CD4-positive, alpha-beta T cell (primary cell): ENCODE measurements at regions not wholly inside any gene's neighbourhood (a gene's known extent, or its start where the extent isn't known, plus 50 kb on each side); places are given as distances from the start of the nearest gene placed in this dataset.

Experiments used
- ATAC-seq: fragments of 200-7000 bp; cut with Tn5 transposase; one replicate; pipeline ENCODE4 v1.10.0; 2022; ENCODE audit warnings: mild to moderate bottlenecking; ENCODE audit not compliant: poor library complexity
- CTCF ChIA-PET: fragments of 350-600 bp; sonication (Branson Sonifier 250); formaldehyde crosslinking; loops from one replicate; lab custom pipeline; 2021; ENCODE audit warnings: antibody characterized with exemption, inconsistent platforms; lab: Charles Lee
- POLR2A ChIA-PET: fragments of 350-600 bp; sonication (Branson Sonifier 250); formaldehyde crosslinking; loops from one replicate; lab custom pipeline; 2021; ENCODE audit warnings: antibody characterized with exemption, inconsistent platforms; lab: Charles Lee
- DNase-seq, 14 experiments: peaks; one replicate each; pipeline ENCODE4 v3.0.0-alpha.2; 2013 to 2020; ENCODE audit warnings: mixed read lengths in 2 of 14
- H3K27ac ChIP-seq, 2 donors: one replicate each; pipeline versions ENCODE4 v1.5.1 to v1.7.0; 2013; ENCODE audit warnings: low read length in 2 of 2, low read depth in 1 of 2, mild to moderate bottlenecking in 1 of 2
- H3K27me3 ChIP-seq, 2 experiments: 1 replicate in 1 of 2; 2 replicates in 1 of 2; pipeline versions ENCODE4 v1.6.1 to v1.7.0; 2013; ENCODE audit warnings: low read length in 2 of 2, control low read depth in 1 of 2, mild to moderate bottlenecking in 1 of 2, moderate library complexity in 1 of 2; ENCODE audit not compliant: insufficient read depth in 2 of 2, control insufficient read depth in 1 of 2
- H3K36me3 ChIP-seq: one replicate; pipeline ENCODE4 v1.6.1; 2013; ENCODE audit warnings: low read length, control low read depth; ENCODE audit not compliant: insufficient read depth
- H3K4me1 ChIP-seq: one replicate; pipeline ENCODE4 v1.6.1; 2013; ENCODE audit warnings: low read length, control low read depth; ENCODE audit not compliant: insufficient read depth
- H3K4me3 ChIP-seq: one replicate; pipeline ENCODE4 v1.5.1; 2013; ENCODE audit warnings: mild to moderate bottlenecking, low read length, moderate library complexity
- H3K9me3 ChIP-seq, 2 experiments: 1 replicate in 1 of 2; 2 replicates in 1 of 2; pipeline versions ENCODE4 v1.6.1 to v1.7.0; 2013; ENCODE audit warnings: low read length in 2 of 2, mild to moderate bottlenecking in 2 of 2, control low read depth in 1 of 2, moderate library complexity in 1 of 2; ENCODE audit not compliant: control insufficient read depth in 1 of 2, insufficient read depth in 1 of 2
- H3K27ac Mint-ChIP-seq: one replicate; pipeline ENCODE4 v1.8.0; 2020; ENCODE audit warnings: mixed read lengths
- H3K27me3 Mint-ChIP-seq: one replicate; pipeline ENCODE4 v1.8.0; 2021; ENCODE audit warnings: mixed read lengths
- H3K36me3 Mint-ChIP-seq: one replicate; pipeline ENCODE4 v1.8.0; 2021; ENCODE audit warnings: low read depth, mixed read lengths
- H3K4me1 Mint-ChIP-seq: one replicate; pipeline ENCODE4 v1.8.0; 2021; ENCODE audit warnings: low read depth, mixed read lengths
- H3K4me3 Mint-ChIP-seq: one replicate; pipeline ENCODE4 v1.8.0; 2020; ENCODE audit warnings: mild to moderate bottlenecking, mixed read lengths
- H3K9me3 Mint-ChIP-seq: one replicate; pipeline ENCODE4 v1.8.0; 2020; ENCODE audit warnings: mixed read lengths
- CTCF ChIP-seq: fragments of 200-600 bp; IDR thresholded peaks from one replicate; pipeline ENCODE4 v1.8.0; 2022; ENCODE audit warnings: antibody characterized with exemption, mild to moderate bottlenecking
- intact Hi-C, 2 experiments: fragments of 100-400 bp; cut with DNase I in 1 of 2; cut with micrococcal nuclease in 1 of 2; formaldehyde crosslinking; loops; one replicate each; pipeline versions ENCODE4 v1.15.1 to v1.9.0; 2023 to 2025; cut with DNase I, micrococcal nuclease

DNA sequence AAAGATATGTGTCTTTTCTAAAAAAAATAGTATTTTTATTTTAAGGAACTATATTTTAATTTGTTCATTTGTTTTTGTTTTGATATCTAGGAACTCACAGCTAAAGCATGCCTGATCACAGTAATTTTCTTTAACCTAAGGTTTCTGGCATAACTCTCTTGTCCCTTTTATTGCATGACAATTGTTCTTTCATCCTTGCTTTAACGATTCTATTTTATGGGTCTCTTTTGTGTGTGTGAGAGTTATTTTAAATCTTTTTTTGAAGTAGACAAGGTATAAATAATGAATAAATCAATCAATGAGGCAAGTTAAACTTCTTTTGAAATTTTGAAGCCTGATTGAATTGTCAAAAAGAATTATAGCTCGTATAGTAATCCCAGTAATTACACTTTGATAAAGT is 747.8 kb upstream of the GOLIM4 start:
- POLR2A ChIA-PET, result no interaction called here
- CTCF ChIA-PET, result no interaction called here

DNA sequence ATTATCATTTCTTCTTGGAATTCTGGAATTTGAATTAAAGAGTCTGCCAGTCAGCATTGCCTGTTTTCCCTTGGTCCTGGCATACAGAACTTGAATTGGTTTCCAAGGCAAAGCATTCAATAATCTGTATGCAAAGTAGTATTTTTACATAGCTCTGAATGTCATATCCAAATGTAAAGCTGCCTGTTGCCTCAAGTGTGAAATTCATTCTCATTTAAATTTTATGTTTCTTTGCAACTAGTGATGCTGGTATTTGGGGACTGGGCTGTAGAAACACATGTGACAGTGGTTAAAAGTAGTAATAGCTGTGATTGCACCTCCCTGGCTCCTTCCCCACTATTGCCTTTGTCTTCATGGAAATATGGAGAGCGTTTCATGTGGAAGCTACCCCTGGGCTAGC is 743.9 kb upstream of the GOLIM4 start:
- no peaks in the 10 kb centered on the region for H3K27me3 Mint-ChIP-seq
- no peaks in the 10 kb centered on the region for H3K4me1 ChIP-seq
- no peak overlapping the region for H3K27ac ChIP-seq
- no peak for ATAC-seq
- H3K4me1 Mint-ChIP-seq, result no peaks in the 10 kb centered on the region
- POLR2A ChIA-PET, result no interaction called here
- no peaks in the 10 kb centered on the region for H3K9me3 Mint-ChIP-seq
- H3K4me3 Mint-ChIP-seq, result no peak overlapping the region
- no peaks in the 10 kb centered on the region for H3K36me3 Mint-ChIP-seq
- no peaks in the 10 kb centered on the region for H3K9me3 ChIP-seq
- intact Hi-C loops, result loop anchor here in 1 of 2 experiments (10.0 kb wide), 1 partner anchor 625 kb away; no protein-coding TSS in a partner anchor
- no peaks in the 10 kb centered on the region for H3K36me3 ChIP-seq
- DNase-seq, result no peak
- no peaks in the 10 kb centered on the region for H3K27me3 ChIP-seq
- no peak overlapping the region for H3K27ac Mint-ChIP-seq
- no peak overlapping the region for H3K4me3 ChIP-seq
- CTCF ChIA-PET, result no interaction called here
- TF ChIP-seq CTCF, result no peak

More for the DNA sequence above, 747.8 kb upstream of the GOLIM4 start:
- Histone ChIP-seq H3K4me1 (no peaks in the 10 kb centered on the region), H3K9me3 (no peaks in the 10 kb centered on the region), H3K36me3 (no peaks in the 10 kb centered on the region), H3K4me3 (no peak overlapping the region), H3K27ac (no peak overlapping the region), H3K27me3 (no peaks in the 10 kb centered on the region)
- intact Hi-C loops, result loop anchor here in 1 of 2 experiments (10.0 kb wide), 1 partner anchor 629 kb away; no protein-coding TSS in a partner anchor
- DNase-seq (no peak), ATAC-seq (no peak)
- Mint-ChIP-seq H3K9me3 (no peaks in the 10 kb centered on the region), H3K36me3 (no peaks in the 10 kb centered on the region), H3K27me3 (peaks cover 10% of the 10 kb centered on the region), H3K4me1 (no peaks in the 10 kb centered on the region), H3K27ac (no peak overlapping the region), H3K4me3 (no peak overlapping the region)
- no peak for TF ChIP-seq CTCF

GRCh38 chr3:168834558-168834957 is 738.8 kb upstream of the GOLIM4 start:
- no peak for DNase-seq

More at GRCh38 chr3:168834558-168834957, 738.8 kb upstream of the GOLIM4 start:
- Mint-ChIP-seq H3K4me1 (no peaks in the 10 kb centered on the region), H3K9me3 (no peaks in the 10 kb centered on the region), H3K4me3 (no peak overlapping the region), H3K27me3 (no peaks in the 10 kb centered on the region), H3K36me3 (no peaks in the 10 kb centered on the region), H3K27ac (no peak overlapping the region)
- no peaks in the 10 kb centered on the region for H3K27me3 ChIP-seq
- POLR2A ChIA-PET, result no interaction called here
- H3K4me1 ChIP-seq, result no peaks in the 10 kb centered on the region
- TF ChIP-seq CTCF, result no peak
- no peak overlapping the region for H3K27ac ChIP-seq
- H3K9me3 ChIP-seq, result peaks cover 0 to 5% of the 10 kb centered on the region in 2 experiments
- H3K36me3 ChIP-seq, result no peaks in the 10 kb centered on the region
- ATAC-seq, result no peak
- intact Hi-C loops, result no loop called here
- CTCF ChIA-PET, result no interaction called here
- H3K4me3 ChIP-seq, result no peak overlapping the region
